Transverse colon (tissue), 1 donor: ENCODE measurements at regions not wholly inside any gene's neighbourhood (a gene's known extent, or its start where the extent isn't known, plus 50 kb on each side); places are given as distances from the start of the nearest gene placed in this dataset.

ENCODE experiments used
- EP300 ChIP-seq: sonication (generic); formaldehyde crosslinking; IDR thresholded peaks from one replicate; pipeline ENCODE4 v1.6.1; 2017; ENCODE audit warnings: antibody characterized with exemption, low read depth
- POLR2A ChIP-seq: fragments of 450-650 bp; IDR thresholded peaks from one replicate; pipeline ENCODE4 v1.6.1; 2016; ENCODE audit warnings: antibody characterized with exemption, mild to moderate bottlenecking, moderate library complexity

GRCh38 chrX:110962451-110962850, 133.5 kb upstream of the PAK3 start:
- TF ChIP-seq POLR2A (no peak), EP300 (no peak)
